GM18858 (cell line): ENCODE measurements at regions not wholly inside any gene's neighbourhood (a gene's known extent, or its start where the extent isn't known, plus 50 kb on each side); places are given as distances from the start of the nearest gene placed in this dataset.
"Not testable (repeated sequence)": the region's sequence is repeated elsewhere in the genome, so short reads cannot be mapped to it uniquely, and the experiment has no call there.

ENCODE experiments used
- ATAC-seq: cut with Tn5 transposase; IDR thresholded peaks from one replicate; pipeline ENCODE4 v1.9.1; 2021; ENCODE audit not compliant: unreplicated experiment

DNA sequence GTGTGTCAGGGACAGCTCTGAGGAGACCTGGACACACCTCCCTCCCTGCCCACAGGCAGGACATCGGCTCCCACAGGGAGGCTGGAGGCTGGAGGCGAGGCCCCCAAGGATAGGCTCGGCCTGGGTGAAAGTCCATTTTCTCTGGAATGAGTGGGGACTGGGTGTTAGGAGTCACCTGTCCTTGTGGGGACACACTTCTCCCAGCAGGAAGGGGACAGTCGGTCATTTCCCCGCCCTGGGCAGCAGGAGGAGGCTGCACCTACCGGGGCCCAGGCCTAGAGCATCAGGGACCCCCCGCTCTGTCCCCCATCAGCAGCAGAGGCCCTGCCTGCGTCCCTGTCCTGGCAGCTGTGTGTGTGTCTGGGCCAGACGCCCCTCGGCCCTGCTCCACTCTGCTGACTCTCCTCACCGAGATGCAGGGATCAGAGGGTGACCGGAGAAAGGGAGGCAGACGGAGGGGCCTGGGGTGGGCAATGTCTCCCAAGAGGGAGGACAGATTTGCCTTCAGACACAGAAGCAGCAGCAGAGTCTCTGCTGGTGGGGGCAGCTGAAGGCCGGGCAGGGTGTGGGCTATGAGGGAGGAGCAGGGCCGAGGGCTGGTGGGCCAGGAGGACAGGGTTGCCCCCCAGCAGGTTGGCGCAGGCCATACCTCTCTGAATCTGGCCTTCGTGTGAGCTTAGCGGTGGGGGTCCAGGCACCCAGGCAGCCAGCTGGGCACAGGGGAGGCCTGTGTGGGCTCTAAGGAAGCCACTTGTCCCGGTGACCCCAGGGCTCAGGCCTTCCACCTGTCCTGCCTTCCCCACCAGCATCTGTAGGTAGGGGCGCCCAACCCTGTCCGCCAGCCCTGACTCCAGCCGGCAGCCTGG is 125.7 kb upstream of the NKX1-1 start:
- ATAC-seq, result no peak

GRCh38 chr4:1530356-1530755 is 124.1 kb upstream of the NKX1-1 start:
- ATAC-seq, result no peak

- ATAC-seq, result no peak
Observed at GRCh38 chr4:1524761-1525160, 118.5 kb upstream of the NKX1-1 start.

DNA sequence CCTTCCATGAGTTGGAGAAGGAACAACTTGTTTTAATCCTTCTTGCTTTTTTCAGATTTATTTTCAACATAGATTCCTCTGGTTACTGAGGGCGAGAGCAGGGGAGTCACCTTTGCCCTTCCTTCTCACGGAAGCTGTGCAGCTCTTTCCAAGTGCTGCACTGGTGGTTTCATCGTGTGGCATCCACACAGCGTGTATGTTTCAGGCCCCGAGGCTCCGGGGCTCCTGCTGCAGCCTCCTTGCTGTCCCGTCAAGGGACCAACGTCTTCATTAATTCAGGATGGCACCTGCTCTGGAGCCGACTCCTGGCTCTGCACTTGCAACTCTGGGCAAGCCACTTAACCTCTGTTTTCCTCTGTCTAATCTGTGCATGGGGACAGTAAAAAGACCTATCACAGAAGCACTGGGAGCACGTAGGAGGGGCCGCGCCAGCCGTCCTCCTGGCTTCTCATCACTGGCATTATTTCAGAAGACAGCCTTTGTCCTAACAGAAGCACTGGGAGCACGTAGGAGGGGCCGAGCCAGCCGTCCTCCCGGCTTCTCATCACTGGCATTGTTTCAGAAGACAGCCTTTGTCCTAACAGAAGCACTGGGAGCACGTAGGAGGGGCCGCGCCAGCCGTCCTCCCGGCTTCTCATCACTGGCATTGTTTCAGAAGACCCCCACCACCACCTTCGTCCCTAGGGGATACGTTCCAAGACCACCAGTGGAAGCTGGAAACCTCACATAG is 117.8 kb upstream of the NKX1-1 start:
- no peak for ATAC-seq

GRCh38 chr4:1523506-1523905 is 117.3 kb upstream of the NKX1-1 start:
- ATAC-seq, result no peak

- ATAC-seq, result no peak
Observed at GRCh38 chr4:1523033-1523432, 116.8 kb upstream of the NKX1-1 start.

GRCh38 chr4:1522606-1523005 is 116.4 kb upstream of the NKX1-1 start:
- no peak for ATAC-seq

DNA sequence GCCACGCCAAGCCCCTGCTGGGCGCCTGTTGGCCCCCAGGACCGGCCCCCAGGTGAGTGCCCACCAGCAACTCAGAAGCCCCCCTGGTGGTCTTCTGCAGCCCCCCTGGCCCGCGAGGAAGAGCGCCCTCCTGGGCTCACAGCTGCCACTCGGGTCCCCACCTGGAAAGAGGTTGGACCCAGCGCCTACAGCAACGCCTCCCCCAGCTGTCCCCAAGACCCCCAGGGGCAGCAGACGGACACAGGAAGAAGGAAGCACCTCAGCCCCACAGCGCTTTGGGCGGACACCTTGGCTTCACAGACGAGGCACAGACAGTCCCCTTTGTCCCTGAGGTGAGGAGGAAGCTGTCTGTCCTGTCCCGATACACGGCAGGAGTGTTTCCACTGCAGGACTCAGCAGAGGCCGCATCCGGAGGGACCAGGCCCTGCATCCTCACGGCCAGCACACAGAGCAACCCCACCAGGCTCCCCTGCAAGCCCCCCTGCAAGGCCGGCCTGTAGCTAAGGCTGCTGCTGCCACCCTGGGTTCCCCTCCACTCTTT is 115.6 kb upstream of the NKX1-1 start:
- no peak for ATAC-seq

DNA sequence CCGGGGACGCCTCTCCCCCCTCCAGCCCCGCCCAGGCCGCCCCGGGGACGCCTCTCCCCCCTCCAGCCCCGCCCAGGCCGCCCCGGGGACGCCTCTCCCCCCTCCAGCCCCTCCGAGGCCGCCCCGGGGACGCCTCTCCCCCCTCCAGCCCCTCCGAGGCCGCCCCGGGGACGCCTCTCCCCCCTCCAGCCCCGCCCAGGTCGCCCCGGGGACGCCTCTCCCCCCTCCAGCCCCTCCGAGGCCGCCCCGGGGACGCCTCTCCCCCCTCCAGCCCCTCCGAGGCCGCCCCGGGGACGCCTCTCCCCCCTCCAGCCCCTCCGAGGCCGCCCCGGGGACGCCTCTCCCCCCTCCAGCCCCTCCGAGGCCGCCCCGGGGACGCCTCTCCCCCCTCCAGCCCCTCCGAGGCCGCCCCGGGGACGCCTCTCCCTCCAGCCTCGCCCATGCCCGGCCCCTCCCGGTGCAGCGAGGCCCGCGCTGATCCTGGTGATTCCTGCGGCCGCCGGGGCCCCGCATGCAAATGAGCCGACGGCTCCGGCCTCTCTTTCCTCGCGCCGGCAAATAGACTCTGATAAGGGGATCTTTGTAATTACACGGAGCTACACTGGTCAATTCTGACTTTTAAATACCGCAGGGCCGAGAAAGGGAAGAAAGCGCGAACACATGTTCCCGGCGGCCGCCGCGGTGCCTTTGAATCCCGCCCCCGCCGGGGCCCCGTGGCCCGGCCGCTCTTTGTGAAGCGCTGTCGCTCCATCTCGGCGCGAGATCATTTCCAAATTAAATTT is 114.7 kb upstream of the NKX1-1 start:
- ATAC-seq, result not testable (repeated sequence)

GRCh38 chr4:1519787-1520661 is 113.8 kb upstream of the NKX1-1 start:
- no peak for ATAC-seq

- no peak for ATAC-seq
Observed at GRCh38 chr4:1518997-1519700, 112.9 kb upstream of the NKX1-1 start.

- no peak for ATAC-seq
Observed at GRCh38 chr4:1517592-1518411, 111.6 kb upstream of the NKX1-1 start.

- ATAC-seq, result no peak
Observed at GRCh38 chr4:1516881-1517480, 110.7 kb upstream of the NKX1-1 start.

DNA sequence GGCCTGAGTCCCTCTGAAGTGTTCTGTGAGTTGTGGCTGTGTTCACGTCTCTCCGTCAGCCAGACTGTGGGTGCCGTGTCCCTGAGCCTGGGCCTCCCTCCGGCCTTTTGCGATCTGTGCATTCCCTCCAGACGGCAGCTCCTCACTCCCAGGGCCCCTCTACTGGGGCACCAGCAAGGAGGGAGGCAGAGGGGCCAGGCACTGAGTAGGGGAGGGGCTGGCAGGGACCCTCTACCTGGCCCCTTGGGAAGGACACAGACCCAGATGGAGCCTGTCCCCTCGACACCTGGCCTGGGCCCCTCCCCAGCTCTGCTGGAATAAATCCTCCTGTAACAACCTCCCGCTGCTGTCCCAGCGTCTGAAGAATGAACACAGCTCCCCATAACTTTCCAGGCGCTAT is 110.0 kb upstream of the NKX1-1 start:
- no peak for ATAC-seq

- no peak for ATAC-seq
Observed at GRCh38 chr4:1515763-1516162, 109.5 kb upstream of the NKX1-1 start.

- no peak for ATAC-seq
Observed at GRCh38 chr4:1515156-1515555, 108.9 kb upstream of the NKX1-1 start.

DNA sequence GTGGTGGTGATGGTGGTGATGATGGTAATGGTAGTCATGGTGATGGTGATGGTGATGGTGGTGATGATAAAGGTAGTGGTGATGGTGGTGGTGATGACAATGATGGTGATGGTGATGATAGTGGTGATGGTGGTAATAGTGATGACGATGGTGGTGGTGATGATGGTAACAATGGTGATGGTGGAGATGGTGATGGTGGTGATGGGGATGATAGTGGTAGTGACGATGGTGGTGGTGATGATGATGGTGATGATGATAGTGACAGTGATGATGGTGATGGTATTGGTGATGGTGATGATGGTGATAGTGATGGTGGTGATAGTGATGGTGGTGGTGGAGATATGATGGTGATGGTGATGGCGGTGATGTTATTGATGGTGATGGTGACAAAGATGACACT is 108.4 kb upstream of the NKX1-1 start:
- ATAC-seq, result no peak

GRCh38 chr4:1513936-1514483 is 107.8 kb upstream of the NKX1-1 start:
- no peak for ATAC-seq
